Left ventricle myocardium superior (tissue), 1 donor: ENCODE measurements at regions not wholly inside any gene's neighbourhood (a gene's known extent, or its start where the extent isn't known, plus 50 kb on each side); places are given as distances from the start of the nearest gene placed in this dataset.
A peak's percentile ranks its signal among the peaks of the same experiment; 100 is the strongest.
"Not testable (repeated sequence)": the region's sequence is repeated elsewhere in the genome, so short reads cannot be mapped to it uniquely, and the experiment has no call there.

Experiments
- ATAC-seq: fragments of 200-7000 bp; cut with Tn5 transposase; one replicate; pipeline ENCODE4 v1.9.1; 2020; ENCODE audit warnings: mild to moderate bottlenecking, moderate library complexity
- DNase-seq: peaks from one replicate; pipeline ENCODE4 v3.0.0-alpha.2; 2020
- intact Hi-C: fragments of 100-400 bp; cut with micrococcal nuclease; formaldehyde crosslinking; loops from one replicate; pipeline ENCODE4 v1.11.0; 2022
- donor health status: DM: no; HTN: yes; CAD: no; lungs with severe emphysema.

DNA sequence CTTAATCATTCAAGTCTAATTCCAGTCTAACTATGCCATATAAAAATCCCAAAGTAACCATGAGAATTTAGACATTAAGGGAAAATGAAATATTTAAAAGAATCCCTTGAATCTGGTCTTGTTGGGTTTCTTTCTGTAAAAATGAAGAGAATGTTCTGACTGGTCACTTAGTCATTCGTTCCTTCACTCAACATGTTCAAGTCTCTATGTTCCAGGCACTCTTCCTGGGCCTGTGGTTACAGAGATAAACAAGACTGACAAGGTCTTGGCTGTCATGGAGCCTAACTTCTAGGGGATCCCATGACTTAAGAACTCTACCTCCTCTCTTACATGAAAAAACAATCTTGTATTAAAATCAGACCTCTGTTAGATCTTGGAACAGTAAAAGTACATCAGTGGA lies 638.6 kb upstream of the TBL1XR1 start:
- intact Hi-C loops: no loop called here
- peak; percentile 44 for ATAC-seq

DNA sequence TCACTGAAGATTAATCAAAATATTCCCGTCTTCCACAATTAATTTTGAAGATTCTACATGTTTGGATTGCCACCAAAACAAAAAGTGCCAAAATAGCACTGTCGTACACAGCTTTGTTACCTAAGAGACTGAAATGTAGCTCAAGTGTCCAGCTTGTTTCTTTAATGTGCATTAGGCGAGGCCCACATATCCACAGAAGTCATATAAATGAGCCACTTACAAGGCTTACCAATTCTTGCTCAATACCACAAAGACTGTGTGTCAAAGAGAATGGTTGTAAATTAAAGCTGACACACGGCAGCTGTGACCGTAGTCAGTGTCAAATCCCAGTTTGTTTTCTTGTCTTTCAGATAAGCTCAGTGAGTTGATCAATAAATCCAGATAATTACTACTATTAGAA lies 639.4 kb upstream of the TBL1XR1 start:
- ATAC-seq: peak; percentile 43
- intact Hi-C loops: no loop called here
- DNase-seq: no peak

More for the DNA sequence above, 638.6 kb upstream of the TBL1XR1 start:
- no peak for DNase-seq

DNA sequence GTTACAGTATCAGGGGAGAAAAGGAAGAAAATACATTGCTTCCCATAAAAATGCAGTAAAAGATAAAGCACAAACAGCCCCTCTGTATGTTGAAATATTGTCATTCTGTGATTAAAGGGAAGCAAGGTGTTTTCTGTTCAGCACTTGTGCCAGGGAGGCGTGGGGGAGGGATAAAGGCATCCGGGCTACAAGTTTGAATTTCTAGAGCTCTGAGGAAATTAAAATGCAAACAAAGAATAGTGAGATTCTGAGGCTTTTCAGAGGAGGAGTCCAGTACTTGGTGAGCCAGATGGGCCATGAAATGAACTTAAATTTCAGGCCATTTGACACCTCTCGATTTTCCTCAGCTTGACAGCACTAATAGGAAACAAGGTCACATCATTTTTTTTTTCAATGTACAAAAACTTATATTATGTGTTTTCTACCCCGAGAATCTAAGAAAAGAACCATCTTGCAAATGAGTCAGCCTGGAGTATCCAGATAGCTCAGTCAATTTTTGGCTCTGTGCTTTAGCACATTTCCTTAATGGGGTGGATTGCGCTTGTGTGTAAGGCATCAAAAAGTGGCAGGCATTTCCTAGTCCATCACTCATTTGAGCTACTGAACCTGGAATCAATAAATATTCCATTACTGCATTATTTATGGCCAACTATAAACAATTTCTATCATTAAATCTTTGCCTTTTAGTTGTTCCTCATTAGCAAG lies 640.8 kb upstream of the TBL1XR1 start:
- intact Hi-C loops: no loop called here
- DNase-seq (no peak), ATAC-seq (no peak)

DNA sequence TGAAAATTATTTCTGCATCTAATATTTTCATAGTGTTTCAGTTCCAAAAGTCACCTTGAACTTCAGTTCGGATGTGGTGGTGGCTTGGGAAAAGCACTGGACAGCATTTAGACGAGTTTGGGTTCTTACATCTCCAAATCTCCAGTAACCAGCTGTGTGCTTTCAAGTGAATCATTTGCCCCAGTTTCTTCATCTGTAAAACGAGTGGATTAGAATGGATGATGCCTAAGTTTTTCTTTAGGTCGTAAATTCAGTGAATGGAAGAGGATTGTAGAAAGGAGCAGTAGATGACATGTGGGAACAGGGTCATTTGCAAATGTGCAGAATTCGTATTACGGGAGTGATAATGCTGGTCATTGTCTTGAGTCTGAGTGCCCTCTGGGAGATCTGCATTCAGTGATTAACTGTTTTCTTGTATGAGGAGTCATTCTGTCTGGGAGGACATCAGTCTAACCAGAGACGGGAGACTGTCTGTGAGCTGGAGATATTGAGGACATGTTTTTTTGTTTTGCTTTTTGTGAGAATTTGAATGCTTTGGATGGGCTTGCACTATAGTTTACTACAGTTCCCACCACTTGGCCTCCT lies 641.6 kb upstream of the TBL1XR1 start:
- intact Hi-C loops: no loop called here
- ATAC-seq: no peak
- DNase-seq: no peak

DNA sequence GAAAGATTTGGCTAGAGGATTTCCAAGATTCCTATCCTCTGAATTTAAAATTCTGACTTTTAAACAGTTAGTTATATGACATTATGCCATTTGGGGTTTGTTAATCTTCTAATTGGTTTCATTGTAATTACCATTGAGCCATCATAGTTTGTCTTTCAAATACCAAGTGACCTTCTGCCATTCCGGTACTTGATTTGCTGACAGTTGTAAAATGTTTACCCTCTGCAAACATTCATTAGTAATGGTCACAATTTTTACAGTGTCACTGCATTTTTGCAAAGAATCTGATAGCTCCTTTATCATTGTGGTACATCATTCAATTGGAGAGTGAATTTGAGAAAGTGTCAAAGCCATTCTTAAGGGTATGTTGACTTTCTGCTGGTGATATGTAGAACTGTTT lies 645.0 kb upstream of the TBL1XR1 start:
- DNase-seq (no peak), ATAC-seq (no peak)
- intact Hi-C loops: no loop called here

DNA sequence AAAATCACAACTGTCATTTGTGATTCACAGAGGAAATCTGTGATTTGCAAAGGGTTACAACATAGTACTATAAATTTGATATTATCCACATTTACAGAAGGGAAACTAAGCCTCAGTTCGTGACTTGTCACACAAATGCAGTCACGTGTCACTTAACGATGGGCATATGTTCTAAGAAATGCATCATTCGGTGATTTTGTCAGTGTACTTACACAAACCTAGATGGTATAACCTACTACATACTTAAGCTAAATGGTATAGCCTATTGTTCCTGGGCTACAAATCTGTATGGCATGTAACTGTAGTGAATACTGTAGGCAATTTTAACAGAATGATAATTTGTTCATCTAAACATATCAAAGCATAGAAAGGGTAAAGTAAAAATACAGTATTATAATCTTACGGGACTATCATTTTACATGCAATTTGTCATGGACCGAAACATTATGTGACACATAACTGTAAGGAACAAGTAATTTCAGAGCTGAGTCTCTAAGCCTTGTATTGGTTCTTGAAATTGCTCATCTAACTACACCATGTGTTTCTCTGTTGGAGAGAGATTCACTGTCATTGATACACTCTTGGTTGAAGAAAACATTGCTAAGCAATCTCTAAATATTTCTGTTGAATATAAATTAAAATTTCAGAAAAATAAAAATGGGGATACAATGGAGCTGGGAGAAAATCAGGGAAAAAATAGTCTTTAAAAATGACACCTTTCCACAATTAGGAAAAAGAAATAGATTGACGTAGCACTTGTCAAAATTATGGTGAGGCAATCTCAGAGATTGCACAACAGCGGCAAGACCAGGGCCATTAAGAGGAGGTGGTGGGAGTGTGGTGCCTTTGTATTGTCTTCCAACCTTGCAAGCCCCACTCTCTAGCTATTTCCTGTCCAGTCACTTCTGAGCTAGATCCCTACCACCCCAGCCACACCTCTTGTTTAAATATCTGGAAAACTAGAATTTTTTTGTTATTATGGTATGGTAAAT lies 645.8 kb upstream of the TBL1XR1 start:
- intact Hi-C loops: no loop called here
- no peak for ATAC-seq
- no peak for DNase-seq

DNA sequence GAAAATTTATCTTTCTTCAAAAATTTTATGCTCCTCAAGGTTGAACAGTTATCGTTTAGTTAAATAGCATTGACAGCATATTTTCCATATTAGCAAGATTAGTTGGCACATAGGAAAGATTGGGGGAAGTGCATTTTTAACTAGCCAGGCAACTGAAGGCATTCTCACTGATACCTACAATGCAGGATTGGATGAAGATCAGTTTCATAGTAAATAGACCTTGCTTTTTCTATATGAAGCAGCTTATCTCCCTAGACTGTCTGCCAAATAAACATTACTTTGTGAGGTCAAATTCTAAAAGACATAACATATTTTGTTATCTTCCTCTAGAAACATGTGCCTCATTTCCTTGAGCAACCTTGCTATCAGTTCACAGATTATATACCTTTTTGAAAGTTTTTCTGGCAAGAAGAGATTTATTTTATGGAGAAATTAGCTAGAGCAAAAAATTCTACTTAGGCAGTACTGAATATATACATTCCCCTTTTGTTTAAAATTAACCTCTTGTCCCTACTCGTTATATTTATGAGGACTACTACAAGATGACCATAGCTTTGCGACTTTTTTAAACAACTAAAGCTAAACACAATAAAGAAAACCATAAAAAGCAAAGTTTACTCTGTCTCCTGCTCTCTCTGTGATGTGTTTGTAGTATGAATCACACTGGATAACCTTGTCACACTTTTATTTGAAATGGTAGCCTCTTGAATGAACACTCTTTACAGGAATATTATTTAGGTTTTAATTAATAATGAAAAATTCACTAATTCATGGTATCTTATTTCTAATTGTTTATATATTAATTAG lies 654.9 kb upstream of the TBL1XR1 start:
- intact Hi-C loops: no loop called here
- ATAC-seq (no peak), DNase-seq (no peak)

DNA sequence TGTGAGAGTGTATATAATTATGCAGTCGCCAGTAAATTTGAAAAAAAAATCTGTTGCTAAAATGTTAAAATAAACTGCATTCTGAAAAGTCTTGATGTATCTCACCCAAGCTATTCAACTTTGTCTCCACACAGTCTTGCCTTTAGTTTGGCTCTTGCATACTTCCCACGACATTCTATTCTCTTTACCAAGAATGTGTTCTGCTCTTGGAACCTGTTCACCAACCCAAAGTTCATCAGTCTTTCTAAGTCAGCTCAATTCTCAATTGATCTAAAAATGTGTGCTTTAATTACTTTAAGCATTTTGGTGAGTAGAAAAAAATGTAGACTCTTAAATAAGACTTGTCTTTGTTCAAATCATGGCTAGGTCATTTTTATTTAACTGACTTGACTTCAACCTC lies 657.7 kb upstream of the TBL1XR1 start:
- intact Hi-C loops: no loop called here
- no peak for DNase-seq
- ATAC-seq: no peak

DNA sequence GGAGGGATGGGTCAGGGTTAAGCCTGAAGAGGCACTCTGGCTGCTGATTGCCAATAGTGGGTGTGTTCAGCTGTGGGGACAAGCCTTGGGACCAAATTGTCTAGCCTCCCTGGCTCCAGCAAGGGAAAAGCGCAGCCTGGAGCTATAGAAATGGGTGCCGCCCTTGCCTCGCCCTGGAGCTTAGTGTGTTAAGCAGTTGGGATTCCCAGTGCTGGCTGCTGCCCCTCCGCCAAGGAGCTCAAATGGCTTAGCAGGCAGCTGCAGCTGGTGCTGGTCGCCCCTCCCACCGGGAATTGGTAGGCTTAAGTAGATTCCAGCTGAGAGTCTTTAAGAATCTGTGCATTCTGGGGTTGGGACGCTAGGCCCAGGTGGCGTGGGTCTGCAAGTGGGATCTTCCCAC lies 662.9 kb upstream of the TBL1XR1 start:
- intact Hi-C loops: no loop called here
- DNase-seq (no peak), ATAC-seq (no peak)

DNA sequence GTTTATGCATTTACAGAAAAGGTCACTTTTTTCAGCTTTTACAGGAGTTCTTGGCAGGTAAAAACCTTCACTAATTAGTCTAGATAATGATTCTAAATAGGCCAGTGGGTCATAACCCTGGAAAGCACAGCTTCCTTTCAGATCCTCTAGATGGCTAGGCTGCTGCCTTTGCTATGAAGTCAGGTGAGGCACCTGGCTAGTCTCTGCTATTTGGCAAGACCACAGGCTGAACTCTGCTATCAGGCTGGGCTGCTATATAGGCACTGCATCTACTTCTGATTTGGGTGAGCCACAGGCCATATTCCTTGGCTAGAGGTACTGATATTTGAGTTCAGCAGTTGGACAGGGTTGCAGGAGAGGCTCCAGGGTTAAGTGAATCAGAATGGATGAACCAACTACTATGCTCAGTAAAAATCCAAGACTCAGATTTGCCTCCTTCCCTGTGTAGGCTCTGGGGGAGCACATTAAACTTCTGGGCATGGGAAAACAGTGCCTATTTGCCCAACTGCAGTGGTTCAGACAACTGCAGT lies 665.7 kb upstream of the TBL1XR1 start:
- ATAC-seq: no peak

DNA sequence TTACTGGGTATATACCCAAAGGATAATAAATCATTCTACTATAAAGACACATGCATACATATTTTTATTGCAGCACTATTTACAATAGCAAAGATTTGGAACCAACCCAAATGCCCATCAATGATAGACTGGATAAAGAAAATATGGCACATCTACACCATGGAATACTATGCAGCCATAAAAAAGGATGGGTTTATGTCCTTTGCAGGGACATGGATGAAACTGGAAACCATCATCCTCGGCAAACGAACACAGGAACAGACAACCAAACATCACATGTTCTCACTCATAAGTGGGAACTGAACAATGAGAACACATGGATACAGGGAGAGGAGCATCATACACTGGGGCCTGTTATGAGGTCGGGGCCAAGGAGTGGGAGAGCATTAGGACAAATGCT lies 665.0 kb upstream of the KCNMB2 start:
- intact Hi-C loops, DNase-seq, ATAC-seq: not testable (repeated sequence)

More for the DNA sequence above, 665.7 kb upstream of the TBL1XR1 start:
- intact Hi-C loops: no loop called here
- DNase-seq: no peak

DNA sequence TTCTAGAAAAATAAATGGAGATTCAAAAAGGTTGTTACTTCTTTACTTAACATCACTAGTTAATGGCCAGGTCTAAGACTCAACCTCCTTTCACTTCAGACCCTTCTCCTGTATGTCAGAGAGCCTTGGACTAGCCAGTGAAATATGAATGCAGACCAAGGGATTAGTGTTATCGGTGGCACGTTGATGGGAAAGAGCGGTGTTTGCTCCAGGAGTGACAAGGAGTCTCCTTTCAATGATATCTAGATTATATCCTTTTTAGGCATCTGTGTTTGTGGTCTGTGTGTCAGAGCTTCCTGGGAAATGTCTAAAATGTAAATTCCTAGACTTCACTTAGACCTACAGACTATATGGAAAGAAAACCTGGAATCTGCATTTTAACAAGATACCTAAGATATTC lies 658.0 kb upstream of the KCNMB2 start:
- no peak for ATAC-seq
- intact Hi-C loops: no loop called here
- DNase-seq: no peak

DNA sequence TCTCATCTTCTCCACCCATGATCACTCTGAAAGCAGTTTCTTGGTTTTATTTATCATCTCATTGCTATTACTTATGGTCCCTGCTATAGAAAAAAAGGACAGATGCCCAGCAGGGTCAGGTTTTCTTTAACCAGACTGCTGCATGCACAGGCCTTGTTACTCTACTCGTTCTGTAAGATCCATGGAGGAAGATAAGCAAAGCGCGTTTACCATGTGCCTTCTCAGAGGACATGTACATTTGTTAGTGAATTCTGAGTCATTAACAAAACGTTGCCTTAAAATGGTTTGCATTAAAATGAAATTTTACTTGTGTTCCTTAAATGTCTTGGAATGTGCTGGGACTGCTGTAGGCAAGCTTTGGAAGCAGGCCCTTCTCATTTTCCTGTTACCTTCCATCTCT lies 657.3 kb upstream of the KCNMB2 start:
- intact Hi-C loops: no loop called here
- DNase-seq (no peak), ATAC-seq (no peak)

DNA sequence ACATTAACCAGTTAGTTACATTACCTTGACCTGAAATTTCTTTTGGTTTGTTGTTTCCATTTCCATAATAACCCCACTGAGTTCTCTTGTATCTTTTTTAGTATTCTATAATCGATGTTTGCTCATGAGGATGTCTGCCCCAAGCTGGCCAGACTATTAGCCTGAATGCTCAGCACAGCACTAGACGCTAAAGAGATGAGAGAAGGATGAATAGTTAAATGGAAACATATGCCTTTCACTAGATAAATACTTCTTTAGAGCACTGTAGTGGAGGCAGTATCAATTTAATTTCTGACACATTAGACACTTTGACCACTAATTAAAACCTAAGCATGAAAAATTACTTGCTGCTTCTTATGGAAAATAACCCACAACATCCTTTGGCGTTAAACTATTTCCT lies 654.9 kb upstream of the KCNMB2 start:
- ATAC-seq (no peak), DNase-seq (no peak)
- intact Hi-C loops: no loop called here

DNA sequence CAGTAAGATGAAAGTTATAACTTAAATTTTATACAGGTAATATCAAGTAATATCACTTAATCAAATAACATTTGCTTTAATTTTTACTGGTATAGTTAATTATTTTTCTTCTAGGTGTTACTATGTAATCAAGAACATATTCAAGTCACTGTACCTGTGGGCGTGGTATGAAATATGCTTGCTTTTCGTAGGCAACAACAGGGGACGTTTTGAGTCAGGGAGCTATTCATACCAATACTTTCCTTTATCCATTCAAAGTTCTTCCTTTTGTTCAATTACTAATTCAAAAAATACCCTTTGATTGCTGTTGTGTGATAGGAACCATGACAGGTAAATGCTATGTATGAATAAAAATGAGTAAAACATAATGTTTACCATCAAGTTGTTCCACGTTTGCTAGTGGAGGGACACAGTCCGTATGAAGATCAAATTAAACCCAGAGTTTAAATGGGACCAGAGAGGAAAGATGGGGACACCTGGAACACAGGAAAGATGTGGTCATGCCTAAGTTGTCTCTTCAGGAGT lies 654.0 kb upstream of the KCNMB2 start:
- intact Hi-C loops: no loop called here
- ATAC-seq: no peak
- no peak for DNase-seq

DNA sequence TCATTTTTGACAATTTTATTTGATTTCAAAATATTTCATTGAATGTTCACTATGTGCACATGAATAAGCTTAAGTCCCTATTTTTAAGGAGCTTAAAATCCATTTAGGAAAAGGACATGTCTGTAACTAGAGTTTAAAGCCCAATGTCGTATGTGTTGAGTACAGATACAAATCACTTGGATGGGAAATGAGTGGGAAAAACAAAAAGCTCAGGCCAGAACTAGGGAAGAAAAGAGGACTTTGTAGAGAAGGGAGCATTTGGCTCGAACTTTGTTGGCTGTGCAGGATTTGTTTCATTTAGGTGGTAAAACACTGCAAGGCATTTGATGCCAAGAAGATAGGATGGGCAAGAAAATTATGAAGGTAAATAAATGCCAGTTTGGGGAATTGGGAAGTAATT lies 653.1 kb upstream of the KCNMB2 start:
- DNase-seq (no peak), ATAC-seq (no peak)
- intact Hi-C loops: no loop called here

DNA sequence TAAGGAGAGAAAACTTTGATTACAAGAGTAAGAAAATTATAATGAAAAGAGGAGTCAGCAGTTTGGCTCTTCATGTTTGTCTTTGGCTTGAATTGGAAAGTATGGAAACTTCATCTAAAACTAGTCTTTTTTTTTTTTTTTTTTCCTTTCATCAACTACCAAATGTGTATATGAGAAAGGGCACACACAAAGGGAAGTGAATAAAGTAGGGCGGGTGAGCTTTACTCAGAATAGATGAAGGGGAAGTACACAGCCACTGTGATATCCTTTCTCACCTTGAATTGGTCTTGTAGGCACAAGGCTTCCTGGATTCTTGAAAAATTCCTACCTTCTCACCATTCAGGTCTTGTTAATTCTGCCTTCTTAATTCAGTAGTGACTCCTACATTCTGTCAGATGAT lies 652.3 kb upstream of the KCNMB2 start:
- no peak for ATAC-seq
- intact Hi-C loops: no loop called here
- no peak for DNase-seq

DNA sequence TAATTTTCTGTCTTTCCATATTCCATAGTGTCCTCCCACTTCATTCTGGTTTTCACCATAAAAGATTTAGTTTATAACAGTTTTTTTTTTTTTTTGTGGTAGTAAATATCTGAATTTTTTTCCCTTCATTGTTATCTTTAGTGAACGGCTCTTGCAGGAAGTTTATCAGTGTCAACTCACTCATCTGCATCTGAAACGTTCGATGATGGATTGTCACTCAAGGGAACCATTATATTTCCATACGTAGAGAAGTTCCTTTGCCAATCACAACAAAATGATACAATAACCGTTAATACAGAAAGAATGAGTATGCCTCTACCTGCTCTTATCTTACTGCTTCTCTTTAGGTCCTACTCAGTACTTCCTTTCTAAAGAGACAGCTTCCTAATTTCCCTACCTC lies 651.2 kb upstream of the KCNMB2 start:
- intact Hi-C loops: no loop called here
- ATAC-seq (no peak), DNase-seq (no peak)

DNA sequence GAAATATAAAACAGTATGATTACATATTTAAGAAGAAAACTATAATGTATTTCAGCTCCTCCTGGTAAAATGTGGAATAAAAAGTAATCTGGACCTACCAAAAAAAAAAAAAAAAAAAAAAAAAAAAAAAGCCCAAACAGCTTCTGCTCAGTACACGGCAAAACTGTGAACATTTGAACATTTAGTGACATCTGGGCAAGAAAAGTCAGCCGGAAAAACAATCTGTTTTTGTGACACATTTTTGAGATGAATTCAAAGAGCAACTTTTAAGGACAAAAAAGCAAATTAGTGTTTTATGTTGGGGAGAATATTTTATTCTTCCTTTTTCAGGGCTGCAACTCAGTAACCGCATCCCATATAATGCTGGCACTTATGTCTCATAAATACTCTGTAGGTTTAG lies 649.7 kb upstream of the KCNMB2 start:
- intact Hi-C loops: no loop called here
- DNase-seq (no peak), ATAC-seq (no peak)
